Non-pigmented ciliary epithelial cell (primary cell): ENCODE measurements at regions not wholly inside any gene's neighbourhood (a gene's known extent, or its start where the extent isn't known, plus 50 kb on each side); places are given as distances from the start of the nearest gene placed in this dataset.
A peak's percentile ranks its signal among the peaks of the same experiment; 100 is the strongest.

Experiments used
- DNase-seq: peaks from one replicate; pipeline ENCODE4 v3.0.0-alpha.2; 2010; ENCODE audit warnings: low read depth

- DNase-seq: no peak
Measured at GRCh38 chr21:22399681-22400514, 1401.7 kb downstream of the NCAM2 start.

GRCh38 chr21:22409571-22409970 is 1411.4 kb downstream of the NCAM2 start:
- no peak for DNase-seq

GRCh38 chr21:22416555-22416954 is 1418.3 kb downstream of the NCAM2 start:
- no peak for DNase-seq

DNA sequence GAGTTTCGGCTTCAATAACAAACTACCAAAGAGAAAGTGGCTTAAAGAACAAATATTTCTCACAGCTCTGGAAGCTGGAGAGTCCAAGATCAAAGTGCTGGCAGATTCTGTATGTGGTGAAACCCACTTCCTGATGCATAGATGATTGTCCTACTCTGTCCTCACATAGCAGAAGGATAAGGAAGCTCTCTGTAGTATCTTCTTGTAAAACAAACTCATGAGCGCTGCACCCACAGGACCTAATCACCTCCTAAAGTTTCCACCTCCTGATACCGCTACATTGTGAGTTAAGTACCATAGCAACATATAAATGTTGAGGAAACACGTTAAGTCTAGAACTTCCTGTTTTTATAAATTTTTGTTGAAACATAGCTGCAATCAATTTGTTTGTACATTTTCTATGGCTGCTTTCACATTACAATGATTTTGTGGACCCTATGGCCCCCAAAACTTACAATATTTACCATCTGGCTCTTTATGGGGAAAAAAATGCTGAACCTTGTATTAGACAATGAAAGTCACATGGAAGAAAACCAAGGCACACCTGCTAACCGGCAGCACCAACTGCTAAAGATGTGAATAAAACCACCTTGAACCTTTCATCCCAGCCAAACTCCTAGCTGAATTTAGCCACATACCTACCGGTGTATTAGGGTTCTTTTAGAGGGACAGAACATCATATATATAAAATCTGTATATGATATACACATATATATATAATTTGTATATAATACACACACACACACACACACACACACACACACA is 1423.4 kb downstream of the NCAM2 start:
- no peak for DNase-seq

DNA sequence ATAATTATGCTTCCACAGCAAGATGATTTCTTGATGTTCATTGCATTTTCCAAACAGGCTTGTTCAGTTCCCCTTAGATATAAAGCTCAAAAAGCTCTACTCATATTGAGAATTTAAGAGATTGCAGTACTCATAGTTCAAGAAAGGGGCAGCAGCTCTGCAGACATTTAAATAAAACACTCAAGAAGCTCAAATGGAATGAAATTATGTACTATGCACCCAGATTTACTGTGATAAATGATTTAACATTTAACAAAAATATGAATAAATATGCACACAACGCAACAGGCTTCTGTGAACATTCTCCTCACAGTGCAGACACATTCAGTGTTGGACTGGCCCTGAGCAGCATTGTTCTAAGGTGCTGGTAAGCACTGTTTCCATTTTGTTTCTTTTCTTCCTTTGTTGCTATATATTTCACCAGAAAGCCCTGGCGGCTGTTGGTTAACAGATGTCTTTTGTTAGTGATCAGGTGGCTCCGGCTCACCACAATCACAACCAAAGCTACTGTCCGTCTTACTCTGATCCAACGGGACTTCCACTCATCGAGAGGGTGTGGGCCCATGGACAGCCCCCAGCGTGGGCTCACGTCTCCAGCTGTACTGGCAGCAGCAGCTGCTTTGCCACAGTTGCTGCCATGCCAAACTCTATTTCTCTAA is 1440.3 kb downstream of the NCAM2 start:
- no peak for DNase-seq

- no peak for DNase-seq
Measured at GRCh38 chr21:22444990-22445389, 1446.8 kb downstream of the NCAM2 start.

DNA sequence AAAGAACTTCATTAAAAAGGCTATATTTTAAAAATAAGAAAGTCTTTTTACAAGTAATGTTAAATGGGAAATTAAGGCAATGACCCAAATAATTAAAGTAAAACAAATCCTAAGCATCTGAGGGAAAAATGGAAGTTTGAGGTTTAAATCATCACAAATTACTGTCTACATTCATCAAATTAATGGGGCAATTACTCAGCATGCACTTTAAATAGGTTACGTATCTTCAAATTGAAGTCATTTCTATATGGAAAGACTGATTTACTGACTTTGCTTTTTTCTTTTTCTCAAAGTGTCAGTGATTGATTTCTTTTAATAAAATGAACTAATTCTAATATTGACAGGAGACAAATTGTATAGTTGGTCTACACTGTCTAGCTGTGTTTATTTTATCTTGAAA is 1452.3 kb downstream of the NCAM2 start:
- DNase-seq: no peak

DNA sequence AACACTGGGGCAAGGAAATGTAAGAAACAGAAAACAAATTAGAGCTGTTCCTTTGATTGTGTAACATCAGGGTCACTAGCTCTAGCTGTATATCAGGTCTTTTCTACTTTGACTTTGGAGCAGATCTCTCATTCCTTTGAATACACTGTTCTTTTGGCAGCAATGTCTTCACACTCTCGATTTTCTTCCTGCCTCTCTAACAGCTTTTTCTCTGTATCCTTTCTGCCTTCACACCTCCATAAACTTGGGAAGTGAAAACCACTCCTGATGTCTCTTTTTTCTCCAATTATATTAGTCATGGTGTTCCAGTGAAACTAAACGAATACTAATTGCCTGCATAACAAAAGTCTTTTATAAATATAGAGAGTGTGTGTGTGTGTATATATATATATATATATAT is 1458.0 kb downstream of the NCAM2 start:
- DNase-seq: no peak

GRCh38 chr21:22468893-22469292 is 1470.7 kb downstream of the NCAM2 start:
- DNase-seq: no peak

- DNase-seq: no peak
Measured at GRCh38 chr21:22474403-22474802, 1476.2 kb downstream of the NCAM2 start.

DNA sequence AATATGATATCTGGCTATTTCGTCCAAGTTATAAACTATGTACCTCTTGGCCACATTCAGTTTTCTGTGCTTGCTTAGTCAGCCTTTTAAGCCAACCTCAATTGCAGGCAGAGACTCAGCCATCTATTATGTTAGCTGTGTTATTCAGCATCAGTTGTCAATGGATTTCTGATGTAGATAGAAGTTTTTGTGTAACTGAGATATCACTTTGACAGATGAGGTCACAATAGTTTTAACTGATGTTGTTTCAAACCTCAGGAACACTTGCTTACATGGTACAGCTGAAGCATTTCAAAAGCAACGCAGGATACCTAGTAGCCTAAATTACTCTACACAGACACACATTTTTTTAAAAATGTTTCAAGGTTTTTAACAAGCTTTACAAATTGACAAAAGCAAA is 1478.0 kb downstream of the NCAM2 start:
- no peak for DNase-seq

GRCh38 chr21:22476726-22477646 is 1478.8 kb downstream of the NCAM2 start:
- DNase-seq: no peak

DNA sequence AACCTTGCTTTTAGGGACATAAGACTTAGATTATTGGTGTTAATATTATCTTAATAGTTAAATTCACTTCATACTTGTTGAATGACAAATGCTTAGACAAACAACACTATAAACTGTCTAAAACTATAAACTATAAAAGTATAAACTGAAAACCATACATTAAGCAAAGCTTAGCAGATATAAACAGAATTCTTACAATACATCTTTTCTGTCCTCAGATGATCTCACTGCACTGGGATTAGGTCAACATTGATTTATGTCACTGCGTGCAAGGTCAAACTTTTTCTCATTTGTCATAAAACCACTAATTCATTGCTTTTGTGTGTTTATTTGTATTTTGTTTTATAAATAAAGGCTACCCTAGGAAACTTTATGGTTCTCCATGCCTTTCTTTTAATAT is 1491.8 kb downstream of the NCAM2 start:
- no peak for DNase-seq

DNA sequence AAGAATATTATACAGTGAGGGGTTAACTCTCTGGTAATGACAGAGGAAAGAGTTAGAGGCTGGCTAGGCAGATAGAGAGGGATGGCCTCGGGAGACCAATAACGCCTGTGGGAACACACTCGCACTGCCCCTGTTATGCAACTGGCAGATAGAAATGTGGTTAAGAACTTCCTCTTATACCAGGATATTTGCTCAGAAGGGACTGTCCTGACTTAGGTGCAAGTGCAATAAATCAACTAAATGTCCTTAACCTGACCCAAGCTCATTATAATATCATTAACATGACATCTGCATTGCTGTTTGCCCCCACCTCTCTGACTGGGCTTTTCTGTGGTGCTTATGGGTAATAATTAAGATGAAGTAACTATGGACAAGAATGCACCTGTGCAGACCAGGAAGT is 1518.0 kb downstream of the NCAM2 start:
- no peak for DNase-seq

GRCh38 chr21:22535630-22536029 is 1537.4 kb downstream of the NCAM2 start:
- no peak for DNase-seq

DNA sequence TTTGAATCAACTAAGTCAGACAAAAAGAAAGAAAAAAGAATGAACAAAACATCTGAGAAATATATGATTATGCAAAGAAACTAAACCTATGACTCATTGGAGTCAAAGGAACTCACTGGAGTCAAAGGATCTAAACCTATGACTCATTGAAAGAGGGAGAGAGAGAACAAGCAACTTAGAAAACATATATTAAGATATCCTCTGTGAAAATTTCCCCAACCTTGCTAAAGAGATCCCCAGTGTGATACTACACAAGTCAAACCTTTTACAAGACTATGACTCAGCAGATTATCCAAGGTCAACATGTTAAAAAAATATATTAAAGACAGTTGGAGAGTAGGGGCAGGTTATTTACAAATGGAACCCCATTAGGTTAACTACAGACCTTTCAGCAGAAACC is 1538.3 kb downstream of the NCAM2 start:
- DNase-seq: peak; percentile 34

DNA sequence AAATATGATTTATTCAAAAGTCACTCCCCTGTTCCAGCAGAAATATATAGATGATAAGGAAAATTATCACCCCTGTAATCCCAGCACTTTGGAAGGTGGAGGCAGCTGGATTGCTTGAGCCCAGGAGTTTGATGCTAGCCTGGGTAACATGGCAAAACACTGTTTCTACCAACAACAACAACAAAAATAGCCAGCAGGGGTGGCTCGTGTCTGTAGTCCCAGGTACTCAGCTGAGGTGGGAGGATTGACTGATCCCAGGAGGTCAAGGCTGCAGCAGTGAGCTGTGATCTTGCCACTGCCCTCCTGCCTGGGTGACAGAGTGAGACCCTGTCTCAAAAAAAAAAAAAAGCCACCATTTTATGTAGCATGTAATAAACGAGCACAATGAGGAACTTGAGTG is 1546.5 kb downstream of the NCAM2 start:
- no peak for DNase-seq

GRCh38 chr21:22552390-22552789 is 1554.2 kb downstream of the NCAM2 start:
- no peak for DNase-seq

- DNase-seq: no peak
Measured at GRCh38 chr21:22554690-22555316, 1556.6 kb downstream of the NCAM2 start.

- no peak for DNase-seq
Measured at GRCh38 chr21:22556829-22557228, 1558.6 kb downstream of the NCAM2 start.

DNA sequence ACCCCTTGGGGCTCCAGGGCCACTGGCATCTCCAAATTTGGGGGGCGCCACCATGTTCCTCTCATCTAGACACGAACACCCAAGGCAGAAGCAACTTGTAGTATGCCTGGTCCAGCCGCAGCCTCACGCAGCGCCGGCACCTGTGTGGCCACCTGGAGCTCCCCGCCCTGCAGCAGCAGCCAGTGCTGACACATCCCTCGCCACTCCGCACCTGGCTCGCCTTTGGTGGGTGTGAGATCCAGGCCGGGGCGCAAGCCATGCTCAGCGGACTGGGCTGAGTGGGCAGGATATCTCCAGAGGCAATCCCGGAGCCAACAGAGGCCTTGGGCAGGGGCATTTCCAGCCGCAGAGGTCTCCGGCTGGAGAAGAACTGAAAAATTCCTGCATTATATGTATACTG is 1563.7 kb downstream of the NCAM2 start:
- DNase-seq: no peak
